ENCODE measurements at regions not wholly inside any gene's neighbourhood (a gene's known extent, or its start where the extent isn't known, plus 50 kb on each side); places are given as distances from the start of the nearest gene placed in this dataset.

GRCh38 chr2:21696900-21697299 is 573.1 kb downstream of the TDRD15 start:
- H3K27ac ChIP-seq (ENCODE audit: low read length) = no peak overlapping the region
- no peaks in the 10 kb centered on the region for H3K36me3 Mint-ChIP-seq
- no peak for TF ChIP-seq CTCF (IDR thresholded peaks at IDR 0.05)
- H3K4me1 ChIP-seq (ENCODE audit: control insufficient read depth, insufficient read depth, low read length) = no peaks in the 10 kb centered on the region
- H3K27me3 Mint-ChIP-seq (ENCODE audit: low read depth in 2 of 2) = no peaks in the 10 kb centered on the region
- intact Hi-C loops (cut with micrococcal nuclease) = no loop called here
- peaks cover 11 to 15% of the 10 kb centered on the region in 2 donors for H3K9me3 Mint-ChIP-seq
- DNase-seq = no peak
- 77% methylated on average over 4 of the region's 4 CpGs for WGBS (ENCODE audit: insufficient coverage)
- H3K36me3 ChIP-seq (ENCODE audit: control insufficient read depth, insufficient read depth, low read length) = no peaks in the 10 kb centered on the region
- ATAC-seq = no peak
- no peak overlapping the region for H3K4me3 Mint-ChIP-seq
- H3K27ac Mint-ChIP-seq = no peak overlapping the region
- no peaks in the 10 kb centered on the region for H3K9me3 ChIP-seq (ENCODE audit: control insufficient read depth, insufficient read depth, low read length)
- H3K4me1 Mint-ChIP-seq = no peaks in the 10 kb centered on the region
- H3K4me3 ChIP-seq (ENCODE audit: low read length) = no peak overlapping the region
- H3K27me3 ChIP-seq (ENCODE audit: control insufficient read depth, insufficient read depth, low read length) = no peaks in the 10 kb centered on the region

GRCh38 chr2:21700644-21701043 is 576.9 kb downstream of the TDRD15 start:
- DNase-seq (no peak), ATAC-seq (no peak)
- no peak for TF ChIP-seq CTCF (IDR thresholded peaks at IDR 0.05)
- H3K27me3 Mint-ChIP-seq (ENCODE audit: low read depth in 2 of 2) = no peaks in the 10 kb centered on the region
- Histone ChIP-seq H3K4me3 (ENCODE audit: low read length) (no peak overlapping the region), H3K9me3 (ENCODE audit: control insufficient read depth, insufficient read depth, low read length) (no peaks in the 10 kb centered on the region), H3K27me3 (ENCODE audit: control insufficient read depth, insufficient read depth, low read length) (no peaks in the 10 kb centered on the region), H3K27ac (ENCODE audit: low read length) (no peak overlapping the region), H3K4me1 (ENCODE audit: control insufficient read depth, insufficient read depth, low read length) (no peaks in the 10 kb centered on the region), H3K36me3 (ENCODE audit: control insufficient read depth, insufficient read depth, low read length) (no peaks in the 10 kb centered on the region)
- H3K27ac Mint-ChIP-seq = no peak overlapping the region
- H3K4me3 Mint-ChIP-seq = no peak overlapping the region
- peaks cover 14 to 15% of the 10 kb centered on the region in 2 donors for H3K9me3 Mint-ChIP-seq
- intact Hi-C loops (cut with micrococcal nuclease) = no loop called here
- H3K4me1 Mint-ChIP-seq = no peaks in the 10 kb centered on the region
- no peaks in the 10 kb centered on the region for H3K36me3 Mint-ChIP-seq

GRCh38 chr2:21710031-21710430 is 586.3 kb downstream of the TDRD15 start:
- no peaks in the 10 kb centered on the region for H3K4me1 Mint-ChIP-seq
- no peak overlapping the region for H3K27ac ChIP-seq (ENCODE audit: low read length)
- no peak overlapping the region for H3K4me3 Mint-ChIP-seq
- H3K4me3 ChIP-seq (ENCODE audit: low read length) = no peak overlapping the region
- no peaks in the 10 kb centered on the region for H3K27me3 Mint-ChIP-seq (ENCODE audit: low read depth in 2 of 2)
- peaks cover 20 to 26% of the 10 kb centered on the region in 2 donors for H3K9me3 Mint-ChIP-seq
- WGBS (ENCODE audit: insufficient coverage) = 68% methylated on average over 4 of the region's 4 CpGs
- no peaks in the 10 kb centered on the region for H3K27me3 ChIP-seq (ENCODE audit: control insufficient read depth, insufficient read depth, low read length)
- no peaks in the 10 kb centered on the region for H3K4me1 ChIP-seq (ENCODE audit: control insufficient read depth, insufficient read depth, low read length)
- no peak overlapping the region for H3K27ac Mint-ChIP-seq
- no peak for TF ChIP-seq CTCF (IDR thresholded peaks at IDR 0.05)
- no peaks in the 10 kb centered on the region for H3K9me3 ChIP-seq (ENCODE audit: control insufficient read depth, insufficient read depth, low read length)
- DNase-seq (no peak), ATAC-seq (no peak)
- H3K36me3 ChIP-seq (ENCODE audit: control insufficient read depth, insufficient read depth, low read length) = no peaks in the 10 kb centered on the region
- intact Hi-C loops (cut with micrococcal nuclease) = no loop called here
- no peaks in the 10 kb centered on the region for H3K36me3 Mint-ChIP-seq

GRCh38 chr2:21710496-21710895 is 586.7 kb downstream of the TDRD15 start:
- H3K9me3 ChIP-seq (ENCODE audit: control insufficient read depth, insufficient read depth, low read length) = no peaks in the 10 kb centered on the region
- Mint-ChIP-seq H3K27ac (no peak overlapping the region), H3K36me3 (no peaks in the 10 kb centered on the region), H3K4me1 (no peaks in the 10 kb centered on the region), H3K4me3 (no peak overlapping the region), H3K27me3 (ENCODE audit: low read depth in 2 of 2) (no peaks in the 10 kb centered on the region), H3K9me3 (peaks cover 16 to 24% of the 10 kb centered on the region in 2 donors)
- 70% methylated on average over 3 of the region's 3 CpGs for WGBS (ENCODE audit: insufficient coverage)
- intact Hi-C loops (cut with micrococcal nuclease) = no loop called here
- no peaks in the 10 kb centered on the region for H3K36me3 ChIP-seq (ENCODE audit: control insufficient read depth, insufficient read depth, low read length)
- TF ChIP-seq CTCF (IDR thresholded peaks at IDR 0.05) = no peak
- no peaks in the 10 kb centered on the region for H3K27me3 ChIP-seq (ENCODE audit: control insufficient read depth, insufficient read depth, low read length)
- no peak for ATAC-seq
- H3K27ac ChIP-seq (ENCODE audit: low read length) = no peak overlapping the region
- H3K4me3 ChIP-seq (ENCODE audit: low read length) = no peak overlapping the region
- H3K4me1 ChIP-seq (ENCODE audit: control insufficient read depth, insufficient read depth, low read length) = no peaks in the 10 kb centered on the region
- no peak for DNase-seq
